ENCODE measurements at regions not wholly inside any gene's neighbourhood (a gene's known extent, or its start where the extent isn't known, plus 50 kb on each side); places are given as distances from the start of the nearest gene placed in this dataset.

DNA sequence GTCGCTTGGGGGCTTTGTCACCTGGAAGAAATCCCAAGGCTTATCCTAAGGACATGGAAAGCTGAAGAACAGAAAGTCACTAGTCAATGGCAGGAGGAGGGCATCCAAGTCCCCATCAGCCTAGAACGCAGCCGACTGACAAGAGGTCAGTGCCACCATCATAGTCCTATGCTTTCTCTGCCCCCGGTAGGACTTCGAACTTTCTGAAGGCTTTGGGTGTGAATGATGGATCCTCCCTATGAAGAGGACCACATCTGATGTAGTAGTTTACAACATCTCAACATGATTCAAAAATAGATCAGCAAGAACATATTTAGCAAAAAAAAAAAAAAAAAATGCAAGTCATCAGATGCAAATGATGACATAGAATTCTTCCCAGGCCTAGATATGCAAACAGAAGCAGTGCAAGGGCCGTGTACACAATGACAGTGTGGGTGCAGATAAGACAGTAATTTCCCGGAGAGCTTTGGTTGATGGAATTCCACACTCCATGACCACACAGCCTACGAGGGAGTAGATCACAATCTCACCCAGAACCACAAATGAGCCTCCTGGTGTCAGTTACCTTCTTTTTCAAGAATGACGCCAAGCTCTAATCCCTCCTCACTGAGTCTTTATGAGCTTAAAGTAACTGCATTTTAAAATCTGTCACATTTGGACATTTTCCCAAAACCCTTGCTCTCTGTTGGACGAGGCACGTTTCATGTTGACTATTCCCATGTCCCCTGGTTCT is 88.2 kb downstream of the PSMG1 start:
- H3K9me3 ChIP-seq (ENCODE audit: control insufficient read depth in 3 of 3, low read length in 3 of 3): no peaks in the 10 kb centered on the region
- peak overlapping the region; percentile 45 for H3K27ac ChIP-seq (ENCODE audit: low read depth, low read length)
- H3K9ac ChIP-seq (ENCODE audit: low read depth in 1 of 3, low read length in 3 of 3): no peak overlapping the region
- no peak overlapping the region for H3K4me3 ChIP-seq (ENCODE audit: low read length in 3 of 3)
- H3K27me3 ChIP-seq (ENCODE audit: control insufficient read depth in 3 of 3, insufficient read depth in 3 of 3, low read length in 3 of 3): no peaks in the 10 kb centered on the region
- H3K36me3 ChIP-seq (ENCODE audit: control insufficient read depth in 3 of 3, insufficient read depth in 3 of 3, low read length in 3 of 3): no peaks in the 10 kb centered on the region
- H3K4me1 ChIP-seq (ENCODE audit: control insufficient read depth in 3 of 3, insufficient read depth in 3 of 3, low read length in 3 of 3): peaks cover 13 to 28% (median 15%) of the 10 kb centered on the region in 3 donors

- Histone ChIP-seq H3K9me3 (ENCODE audit: control insufficient read depth in 3 of 3, low read length in 3 of 3) (no peaks in the 10 kb centered on the region), H3K27ac (ENCODE audit: low read depth, low read length) (peak overlapping the region; percentile 23), H3K36me3 (ENCODE audit: control insufficient read depth in 3 of 3, insufficient read depth in 3 of 3, low read length in 3 of 3) (no peaks in the 10 kb centered on the region), H3K9ac (ENCODE audit: low read depth in 1 of 3, low read length in 3 of 3) (no peak overlapping the region), H3K4me3 (ENCODE audit: low read length in 3 of 3) (no peak overlapping the region), H3K27me3 (ENCODE audit: control insufficient read depth in 3 of 3, insufficient read depth in 3 of 3, low read length in 3 of 3) (no peaks in the 10 kb centered on the region), H3K4me1 (ENCODE audit: control insufficient read depth in 3 of 3, insufficient read depth in 3 of 3, low read length in 3 of 3) (peaks cover 13 to 33% (median 18%) of the 10 kb centered on the region in 3 donors)
Measured at GRCh38 chr21:39094087-39094780, 89.0 kb downstream of the PSMG1 start.

DNA sequence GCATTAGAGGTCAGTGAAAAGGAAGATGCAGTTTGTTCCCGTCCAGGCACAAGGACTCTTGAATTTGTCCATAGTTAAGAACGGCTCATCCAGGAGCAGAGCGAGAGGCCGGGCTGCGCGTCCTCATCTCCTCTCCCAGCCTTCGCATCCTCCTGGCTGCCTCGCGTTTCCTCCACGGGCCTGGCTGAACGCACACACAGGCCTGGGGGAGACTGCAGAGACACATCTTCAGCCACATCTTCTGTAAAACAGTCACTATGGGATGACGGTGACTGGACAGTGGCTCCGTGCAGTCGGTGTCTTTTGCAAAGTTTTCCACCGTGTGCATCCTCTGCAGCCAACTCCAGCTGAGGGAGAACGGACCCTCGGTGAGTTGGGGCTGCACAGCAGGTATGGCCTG is 89.7 kb downstream of the PSMG1 start:
- peaks cover 16 to 39% (median 23%) of the 10 kb centered on the region in 3 donors for H3K4me1 ChIP-seq (ENCODE audit: control insufficient read depth in 3 of 3, insufficient read depth in 3 of 3, low read length in 3 of 3)
- H3K9me3 ChIP-seq (ENCODE audit: control insufficient read depth in 3 of 3, low read length in 3 of 3): no peaks in the 10 kb centered on the region
- H3K27ac ChIP-seq (ENCODE audit: low read depth, low read length): no peak overlapping the region
- H3K27me3 ChIP-seq (ENCODE audit: control insufficient read depth in 3 of 3, insufficient read depth in 3 of 3, low read length in 3 of 3): no peaks in the 10 kb centered on the region
- H3K36me3 ChIP-seq (ENCODE audit: control insufficient read depth in 3 of 3, insufficient read depth in 3 of 3, low read length in 3 of 3): no peaks in the 10 kb centered on the region
- H3K4me3 ChIP-seq (ENCODE audit: low read length in 3 of 3): no peak overlapping the region
- no peak overlapping the region for H3K9ac ChIP-seq (ENCODE audit: low read depth in 1 of 3, low read length in 3 of 3)

DNA sequence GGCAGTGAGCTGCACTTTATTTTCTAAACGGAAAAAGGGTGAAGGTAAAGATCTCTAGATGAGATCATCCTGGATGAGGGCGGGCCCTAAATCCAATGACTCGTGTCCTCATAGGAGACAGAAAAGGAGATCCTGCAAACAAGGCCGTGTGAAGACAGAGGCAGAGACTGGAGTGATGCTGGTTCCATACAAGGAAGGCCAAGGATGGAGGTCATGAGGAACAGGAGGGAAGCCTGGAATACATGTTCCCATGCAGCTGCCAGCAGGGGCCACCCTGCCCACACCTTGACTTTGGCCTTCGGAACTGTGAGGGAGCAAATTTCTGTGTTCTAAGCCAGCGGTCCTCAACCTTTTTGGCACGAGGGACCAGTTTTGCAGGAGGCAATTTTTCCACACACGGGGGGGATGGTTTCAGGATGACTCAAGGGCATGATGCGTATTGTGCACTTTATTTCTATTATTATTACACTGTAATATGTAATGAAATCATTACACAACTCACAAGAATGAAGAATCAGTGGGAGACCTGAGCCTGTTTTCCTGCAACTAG is 94.3 kb downstream of the PSMG1 start:
- Histone ChIP-seq H3K27me3 (ENCODE audit: control insufficient read depth in 3 of 3, insufficient read depth in 3 of 3, low read length in 3 of 3) (no peaks in the 10 kb centered on the region), H3K9me3 (ENCODE audit: control insufficient read depth in 3 of 3, low read length in 3 of 3) (no peaks in the 10 kb centered on the region), H3K27ac (ENCODE audit: low read depth, low read length) (peak overlapping the region; percentile 100), H3K36me3 (ENCODE audit: control insufficient read depth in 3 of 3, insufficient read depth in 3 of 3, low read length in 3 of 3) (no peaks in the 10 kb centered on the region), H3K4me3 (ENCODE audit: low read length in 3 of 3) (peak overlapping the region in 2 of 3 donors; percentile 7 to 8), H3K4me1 (ENCODE audit: control insufficient read depth in 3 of 3, insufficient read depth in 3 of 3, low read length in 3 of 3) (peaks cover 24 to 49% (median 43%) of the 10 kb centered on the region in 3 donors), H3K9ac (ENCODE audit: low read depth in 1 of 3, low read length in 3 of 3) (peak overlapping the region in 1 of 3 donors; percentile 96)

GRCh38 chr21:39088031-39088370 is 95.2 kb downstream of the PSMG1 start:
- Histone ChIP-seq H3K4me3 (ENCODE audit: low read length in 3 of 3) (peak overlapping the region; percentile 54 to 70 (median 64)), H3K36me3 (ENCODE audit: control insufficient read depth in 3 of 3, insufficient read depth in 3 of 3, low read length in 3 of 3) (no peaks in the 10 kb centered on the region), H3K9ac (ENCODE audit: low read depth in 1 of 3, low read length in 3 of 3) (peak overlapping the region; percentile 87 to 96 (median 95)), H3K4me1 (ENCODE audit: control insufficient read depth in 3 of 3, insufficient read depth in 3 of 3, low read length in 3 of 3) (peaks cover 25 to 51% (median 48%) of the 10 kb centered on the region in 3 donors), H3K27ac (ENCODE audit: low read depth, low read length) (peak overlapping the region; percentile 100), H3K9me3 (ENCODE audit: control insufficient read depth in 3 of 3, low read length in 3 of 3) (no peaks in the 10 kb centered on the region), H3K27me3 (ENCODE audit: control insufficient read depth in 3 of 3, insufficient read depth in 3 of 3, low read length in 3 of 3) (no peaks in the 10 kb centered on the region)

- Histone ChIP-seq H3K4me3 (ENCODE audit: low read length in 3 of 3) (peak overlapping the region; percentile 54 to 70 (median 64)), H3K27me3 (ENCODE audit: control insufficient read depth in 3 of 3, insufficient read depth in 3 of 3, low read length in 3 of 3) (no peaks in the 10 kb centered on the region), H3K36me3 (ENCODE audit: control insufficient read depth in 3 of 3, insufficient read depth in 3 of 3, low read length in 3 of 3) (no peaks in the 10 kb centered on the region), H3K27ac (ENCODE audit: low read depth, low read length) (peak overlapping the region; percentile 100), H3K9me3 (ENCODE audit: control insufficient read depth in 3 of 3, low read length in 3 of 3) (no peaks in the 10 kb centered on the region), H3K9ac (ENCODE audit: low read depth in 1 of 3, low read length in 3 of 3) (peak overlapping the region; percentile 87 to 96 (median 95)), H3K4me1 (ENCODE audit: control insufficient read depth in 3 of 3, insufficient read depth in 3 of 3, low read length in 3 of 3) (peaks cover 28 to 54% (median 52%) of the 10 kb centered on the region in 3 donors)
Measured at GRCh38 chr21:39087238-39088030, 95.8 kb downstream of the PSMG1 start.

DNA sequence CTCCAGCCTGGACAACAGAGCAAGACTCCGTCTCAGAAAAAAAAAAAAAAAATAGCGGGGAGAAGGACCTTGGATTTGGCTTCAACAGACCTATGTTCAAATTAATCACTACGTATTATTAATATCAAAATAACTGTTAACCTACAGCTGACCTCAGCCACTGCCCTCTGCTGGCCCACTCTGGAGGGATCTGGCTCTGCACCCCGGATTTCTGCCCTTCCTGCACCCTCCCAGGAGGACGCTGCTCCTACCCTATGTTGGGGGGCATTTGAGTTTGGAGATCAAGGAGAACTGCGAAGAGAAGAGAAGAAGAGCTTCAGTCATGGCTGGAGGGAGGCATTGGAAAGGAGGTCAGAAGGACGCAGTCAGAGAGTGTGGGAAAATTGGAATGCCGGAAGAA is 96.7 kb downstream of the PSMG1 start:
- no peaks in the 10 kb centered on the region for H3K36me3 ChIP-seq (ENCODE audit: control insufficient read depth in 3 of 3, insufficient read depth in 3 of 3, low read length in 3 of 3)
- peak overlapping the region; percentile 100 for H3K27ac ChIP-seq (ENCODE audit: low read depth, low read length)
- peak overlapping the region in 1 of 3 donors; percentile 29 for H3K4me3 ChIP-seq (ENCODE audit: low read length in 3 of 3)
- no peaks in the 10 kb centered on the region for H3K9me3 ChIP-seq (ENCODE audit: control insufficient read depth in 3 of 3, low read length in 3 of 3)
- peaks cover 31 to 57% (median 55%) of the 10 kb centered on the region in 3 donors for H3K4me1 ChIP-seq (ENCODE audit: control insufficient read depth in 3 of 3, insufficient read depth in 3 of 3, low read length in 3 of 3)
- H3K9ac ChIP-seq (ENCODE audit: low read depth in 1 of 3, low read length in 3 of 3): peak overlapping the region in 2 of 3 donors; percentile 1 to 96
- H3K27me3 ChIP-seq (ENCODE audit: control insufficient read depth in 3 of 3, insufficient read depth in 3 of 3, low read length in 3 of 3): no peaks in the 10 kb centered on the region

- Histone ChIP-seq H3K4me1 (ENCODE audit: control insufficient read depth in 3 of 3, insufficient read depth in 3 of 3, low read length in 3 of 3) (peaks cover 31 to 57% (median 55%) of the 10 kb centered on the region in 3 donors), H3K9me3 (ENCODE audit: control insufficient read depth in 3 of 3, low read length in 3 of 3) (no peaks in the 10 kb centered on the region), H3K4me3 (ENCODE audit: low read length in 3 of 3) (no peak overlapping the region), H3K9ac (ENCODE audit: low read depth in 1 of 3, low read length in 3 of 3) (no peak overlapping the region), H3K27me3 (ENCODE audit: control insufficient read depth in 3 of 3, insufficient read depth in 3 of 3, low read length in 3 of 3) (no peaks in the 10 kb centered on the region), H3K36me3 (ENCODE audit: control insufficient read depth in 3 of 3, insufficient read depth in 3 of 3, low read length in 3 of 3) (no peaks in the 10 kb centered on the region), H3K27ac (ENCODE audit: low read depth, low read length) (peak overlapping the region; percentile 100)
Measured at GRCh38 chr21:39085843-39086405, 97.3 kb downstream of the PSMG1 start.

DNA sequence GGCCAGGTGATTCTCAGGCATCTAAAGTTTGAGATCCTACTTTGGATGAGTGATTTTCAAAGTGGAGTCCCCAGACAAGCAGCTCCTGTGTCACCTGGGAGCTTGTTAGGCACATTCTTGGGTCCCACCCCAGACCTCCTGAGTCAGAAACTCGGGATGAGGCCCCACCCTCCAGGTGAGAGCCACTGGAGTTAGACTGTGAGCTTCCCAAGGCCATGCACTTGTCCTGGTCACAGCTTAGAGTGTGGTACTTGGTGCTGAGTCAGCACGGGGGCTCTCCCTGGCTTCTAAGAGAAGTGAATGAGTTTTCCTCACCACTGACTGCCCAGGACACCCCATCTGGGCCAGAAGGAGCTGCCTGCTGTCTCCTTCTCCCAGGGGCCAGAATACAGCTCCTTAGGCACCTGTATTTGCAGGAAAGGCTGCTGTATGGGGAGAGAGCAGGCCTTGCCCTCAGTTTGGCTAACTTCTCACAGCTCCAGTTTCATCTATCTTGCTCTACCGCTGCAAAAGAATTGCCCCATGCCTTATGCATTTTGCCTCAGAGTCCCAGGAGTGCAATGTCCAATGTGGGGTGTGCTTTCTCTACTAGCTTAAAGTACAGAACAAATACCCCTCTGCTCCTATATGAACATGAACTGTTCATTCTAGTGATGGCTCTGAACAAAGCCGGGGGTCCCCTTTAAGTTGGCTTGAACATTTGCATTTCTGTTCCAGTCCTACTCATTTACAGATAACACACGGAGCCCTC is 98.1 kb downstream of the PSMG1 start:
- no peak overlapping the region for H3K27ac ChIP-seq (ENCODE audit: low read depth, low read length)
- H3K4me1 ChIP-seq (ENCODE audit: control insufficient read depth in 3 of 3, insufficient read depth in 3 of 3, low read length in 3 of 3): peaks cover 31 to 57% (median 55%) of the 10 kb centered on the region in 3 donors
- no peak overlapping the region for H3K4me3 ChIP-seq (ENCODE audit: low read length in 3 of 3)
- H3K9me3 ChIP-seq (ENCODE audit: control insufficient read depth in 3 of 3, low read length in 3 of 3): no peaks in the 10 kb centered on the region
- peak overlapping the region in 1 of 3 donors; percentile 45 for H3K9ac ChIP-seq (ENCODE audit: low read depth in 1 of 3, low read length in 3 of 3)
- no peaks in the 10 kb centered on the region for H3K27me3 ChIP-seq (ENCODE audit: control insufficient read depth in 3 of 3, insufficient read depth in 3 of 3, low read length in 3 of 3)
- H3K36me3 ChIP-seq (ENCODE audit: control insufficient read depth in 3 of 3, insufficient read depth in 3 of 3, low read length in 3 of 3): no peaks in the 10 kb centered on the region
